GM18519 (cell line): ENCODE measurements at regions not wholly inside any gene's neighbourhood (a gene's known extent, or its start where the extent isn't known, plus 50 kb on each side); places are given as distances from the start of the nearest gene placed in this dataset.

Experiments used
- ATAC-seq: cut with Tn5 transposase; IDR thresholded peaks from one replicate; pipeline ENCODE4 v1.9.1; 2021; ENCODE audit warnings: mild to moderate bottlenecking, moderate library complexity; ENCODE audit not compliant: unreplicated experiment, low FRiP score

- no peak for ATAC-seq
These were observed 50.4 kb upstream of the SERTAD2 start for GRCh38 chr2:64704161-64704560.

GRCh38 chr2:64704996-64705395, 51.3 kb upstream of the SERTAD2 start:
- ATAC-seq: no peak

- ATAC-seq: no peak
These were observed 53.6 kb upstream of the SERTAD2 start for GRCh38 chr2:64707276-64707675.

GRCh38 chr2:64708829-64709228, 55.1 kb upstream of the SERTAD2 start:
- no peak for ATAC-seq

- ATAC-seq: no peak
These were observed 57.6 kb upstream of the SERTAD2 start for GRCh38 chr2:64711252-64711800.

- ATAC-seq: no peak
These were observed 60.0 kb upstream of the SERTAD2 start for GRCh38 chr2:64713686-64714085.

GRCh38 chr2:64716569-64716968, 62.9 kb upstream of the SERTAD2 start:
- no peak for ATAC-seq

GRCh38 chr2:64718250-64718885, 64.7 kb upstream of the SERTAD2 start:
- ATAC-seq: no peak

GRCh38 chr2:64720535-64721319, 67.0 kb upstream of the SERTAD2 start:
- no peak for ATAC-seq

GRCh38 chr2:64721320-64721623, 67.6 kb upstream of the SERTAD2 start:
- no peak for ATAC-seq

GRCh38 chr2:64722291-64723044, 68.8 kb upstream of the SERTAD2 start:
- no peak for ATAC-seq

GRCh38 chr2:64727013-64727767, 73.5 kb upstream of the SERTAD2 start:
- ATAC-seq: peak; percentile 78

GRCh38 chr2:64727843-64728463, 74.2 kb upstream of the SERTAD2 start:
- ATAC-seq: no peak

GRCh38 chr2:64730551-64731262, 77.0 kb upstream of the SERTAD2 start:
- ATAC-seq: no peak

GRCh38 chr2:64731263-64731643, 77.5 kb upstream of the SERTAD2 start:
- no peak for ATAC-seq

GRCh38 chr2:64731746-64732145, 78.0 kb upstream of the SERTAD2 start:
- ATAC-seq: no peak

- no peak for ATAC-seq
These were observed 78.4 kb upstream of the SERTAD2 start for GRCh38 chr2:64732146-64732545.

GRCh38 chr2:64735504-64735903, 81.8 kb upstream of the SERTAD2 start:
- ATAC-seq: no peak

GRCh38 chr2:64737547-64737946, 83.8 kb upstream of the SERTAD2 start:
- ATAC-seq: no peak

GRCh38 chr2:64738026-64738425, 84.3 kb upstream of the SERTAD2 start:
- peak; percentile 74 for ATAC-seq
